Activated CD8-positive, alpha-beta memory T cell treated with anti-CD3 and anti-CD28 coated beads for 36 hours (primary cell): ENCODE measurements at regions not wholly inside any gene's neighbourhood (a gene's known extent, or its start where the extent isn't known, plus 50 kb on each side); places are given as distances from the start of the nearest gene placed in this dataset.

Experiments
- CTCF ChIA-PET: fragments of 350-600 bp; sonication (Branson Sonifier 250); formaldehyde crosslinking; loops from one replicate; lab custom pipeline; 2021; ENCODE audit warnings: antibody characterized with exemption; lab: Charles Lee
- POLR2A ChIA-PET: fragments of 350-600 bp; sonication (Branson Sonifier 250); formaldehyde crosslinking; loops from one replicate; lab custom pipeline; 2021; ENCODE audit warnings: antibody characterized with exemption; lab: Charles Lee

DNA sequence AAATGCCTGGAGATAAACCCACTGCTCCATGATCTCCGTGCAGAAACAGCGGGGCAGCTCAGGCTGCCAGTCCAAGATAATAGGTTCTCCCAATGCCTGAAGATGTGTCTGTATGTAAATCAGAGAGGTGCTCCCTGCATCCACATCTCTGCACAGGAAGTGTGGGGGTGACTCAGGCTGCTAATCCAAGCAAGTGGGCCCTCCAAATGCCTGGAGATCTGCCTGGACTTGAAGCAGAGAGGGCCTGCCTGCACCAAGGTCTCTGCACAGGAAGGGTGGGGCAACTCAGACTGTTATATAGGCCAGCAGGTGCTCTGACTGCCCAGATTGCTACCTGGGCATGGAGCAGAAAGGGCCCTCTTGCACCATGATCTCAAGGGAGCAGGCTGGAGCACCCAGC, 504.7 kb downstream of the LRFN5 start:
- CTCF ChIA-PET = no interaction called here
- POLR2A ChIA-PET = no interaction called here

- POLR2A ChIA-PET = no interaction called here
- CTCF ChIA-PET = no interaction called here
Measured at GRCh38 chr14:42110167-42110566, 503.5 kb downstream of the LRFN5 start.

DNA sequence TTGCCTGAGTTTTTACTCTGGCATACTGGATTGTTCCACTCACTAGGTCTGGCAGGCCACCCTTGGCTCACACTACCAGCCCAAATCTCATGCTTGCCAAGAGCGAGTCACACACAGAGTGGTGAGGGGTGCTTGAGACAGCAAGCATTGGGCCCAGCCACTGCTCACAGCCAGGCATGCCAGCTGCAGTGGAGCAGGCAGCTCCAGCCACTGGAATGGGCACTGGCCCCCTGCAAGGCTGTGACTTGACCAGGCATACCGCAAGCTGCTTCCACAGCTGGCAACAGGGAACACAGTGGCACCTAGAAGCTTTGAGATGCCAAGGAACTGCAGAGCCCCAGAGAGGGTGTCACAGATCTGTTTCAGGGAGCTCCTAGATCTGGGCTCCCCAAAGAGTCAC, 488.5 kb downstream of the LRFN5 start:
- CTCF ChIA-PET = no interaction called here

DNA sequence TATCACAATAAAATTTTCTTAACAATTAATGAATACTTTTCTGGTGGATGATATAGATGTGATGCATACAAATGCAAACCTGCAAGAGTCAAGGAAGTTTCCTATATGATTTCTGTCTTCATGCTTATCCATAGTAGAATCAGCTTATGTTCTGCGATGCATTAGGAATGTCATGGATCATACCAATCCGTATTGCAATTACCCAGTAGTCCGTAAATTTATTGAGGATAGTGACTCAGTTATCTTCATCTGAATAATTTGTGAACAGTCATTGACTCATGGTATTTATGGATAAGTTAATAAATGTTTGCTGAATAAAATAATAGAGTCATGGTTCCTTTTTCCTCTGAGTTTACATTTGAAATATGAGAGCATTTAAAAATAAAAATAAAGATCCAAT, 483.4 kb downstream of the LRFN5 start:
- ChIA-PET CTCF (no interaction called here), POLR2A (no interaction called here)

More for the DNA sequence above, 488.5 kb downstream of the LRFN5 start:
- POLR2A ChIA-PET = no interaction called here

GRCh38 chr14:42079911-42080310, 473.2 kb downstream of the LRFN5 start:
- CTCF ChIA-PET = no interaction called here
- POLR2A ChIA-PET = no interaction called here

DNA sequence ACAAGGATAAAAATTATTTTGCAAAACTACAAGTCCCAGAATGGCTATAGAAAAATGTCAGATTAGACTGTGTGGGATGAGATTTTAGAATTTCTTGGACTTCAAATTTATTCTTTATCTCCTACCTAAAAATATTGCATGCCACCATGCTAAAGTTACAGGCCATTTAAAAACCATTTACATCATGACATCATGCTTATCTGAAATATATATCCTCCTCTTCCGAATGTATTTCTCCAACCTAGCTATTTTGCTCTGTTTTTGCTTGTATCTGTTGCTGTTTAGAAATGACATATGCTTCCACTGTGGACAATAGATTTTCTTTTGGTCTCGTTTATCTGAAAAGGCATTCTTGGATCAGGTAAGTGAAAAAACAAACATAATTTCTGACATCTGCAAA, 471.7 kb downstream of the LRFN5 start:
- ChIA-PET CTCF (no interaction called here), POLR2A (no interaction called here)

GRCh38 chr14:42070031-42070430, 463.4 kb downstream of the LRFN5 start:
- ChIA-PET CTCF (no interaction called here), POLR2A (no interaction called here)

GRCh38 chr14:42057111-42057510, 450.4 kb downstream of the LRFN5 start:
- POLR2A ChIA-PET = no interaction called here
- CTCF ChIA-PET = no interaction called here

DNA sequence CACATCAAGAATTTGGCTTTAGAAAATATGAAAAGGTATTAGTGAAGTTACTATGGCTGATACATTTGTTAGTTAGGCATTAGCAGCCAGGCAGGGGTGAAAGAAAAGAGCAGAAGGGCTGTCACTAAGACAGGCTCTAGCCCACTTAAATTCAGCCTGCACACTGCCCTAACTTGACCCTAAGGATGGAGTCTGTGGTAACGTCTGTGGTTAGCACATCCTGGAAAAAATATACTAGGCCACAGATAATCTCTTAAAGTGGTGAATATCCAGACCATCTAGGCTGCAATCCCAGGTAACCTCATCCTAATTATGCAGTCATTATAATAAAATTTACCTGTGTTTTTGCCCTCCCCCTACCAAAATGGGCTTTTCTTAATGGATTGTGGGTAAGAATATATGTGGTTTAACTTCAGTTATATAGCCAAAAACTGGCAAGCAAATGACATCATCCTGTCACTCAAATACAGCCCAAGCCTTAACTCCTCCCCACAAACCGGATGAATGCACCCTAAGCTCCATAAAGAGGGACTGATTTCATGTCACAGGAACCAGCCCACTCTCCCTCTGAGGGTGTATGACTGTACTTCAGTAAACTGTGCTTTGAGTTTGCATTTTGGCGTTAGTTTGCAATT, 440.9 kb downstream of the LRFN5 start:
- CTCF ChIA-PET = no interaction called here
- POLR2A ChIA-PET = no interaction called here

- ChIA-PET POLR2A (no interaction called here), CTCF (no interaction called here)
Measured at GRCh38 chr14:42045383-42045782, 438.7 kb downstream of the LRFN5 start.

DNA sequence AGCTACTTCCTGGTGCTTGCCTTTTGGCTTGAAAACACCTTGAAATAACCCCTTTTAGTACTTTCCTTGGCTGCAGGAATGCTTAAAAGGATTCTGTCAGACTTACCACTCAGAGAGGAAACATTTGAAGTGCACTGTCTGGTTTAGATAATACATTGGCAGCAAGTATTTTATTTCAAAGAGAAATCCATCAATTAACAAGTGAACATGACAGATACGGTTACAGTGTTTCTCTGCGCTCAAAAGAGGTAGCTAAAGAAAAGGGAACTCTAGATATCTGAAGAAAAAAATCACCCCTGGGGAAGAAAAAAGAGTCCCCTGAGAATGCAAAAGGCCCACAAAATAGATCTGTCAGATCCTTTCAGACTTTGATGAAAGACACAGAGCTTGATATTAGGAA, 421.9 kb downstream of the LRFN5 start:
- ChIA-PET POLR2A (no interaction called here), CTCF (no interaction called here)

GRCh38 chr14:42027271-42027670, 420.6 kb downstream of the LRFN5 start:
- CTCF ChIA-PET = no interaction called here
- POLR2A ChIA-PET = no interaction called here

- POLR2A ChIA-PET = no interaction called here
- CTCF ChIA-PET = no interaction called here
Measured at GRCh38 chr14:42023452-42023851, 416.8 kb downstream of the LRFN5 start.

DNA sequence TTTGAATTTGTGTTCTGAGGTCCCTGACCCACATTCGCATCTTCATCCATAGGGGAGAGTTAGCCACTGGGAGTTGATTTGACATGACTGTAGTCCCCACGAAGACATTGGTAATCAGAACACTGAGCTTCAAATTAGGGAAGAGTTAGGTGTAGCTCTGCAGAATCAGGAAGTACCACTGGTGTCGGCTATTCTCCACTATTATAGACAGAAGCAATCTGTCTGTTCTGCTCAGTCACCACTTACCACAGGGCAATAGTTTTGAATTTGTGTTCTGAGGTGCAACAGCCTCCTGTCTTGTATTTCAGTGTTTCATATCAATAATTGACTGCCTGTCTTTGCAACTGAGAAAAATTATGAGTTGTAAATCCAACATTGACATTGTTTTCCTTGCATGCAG, 407.6 kb downstream of the LRFN5 start:
- ChIA-PET POLR2A (no interaction called here), CTCF (no interaction called here)

DNA sequence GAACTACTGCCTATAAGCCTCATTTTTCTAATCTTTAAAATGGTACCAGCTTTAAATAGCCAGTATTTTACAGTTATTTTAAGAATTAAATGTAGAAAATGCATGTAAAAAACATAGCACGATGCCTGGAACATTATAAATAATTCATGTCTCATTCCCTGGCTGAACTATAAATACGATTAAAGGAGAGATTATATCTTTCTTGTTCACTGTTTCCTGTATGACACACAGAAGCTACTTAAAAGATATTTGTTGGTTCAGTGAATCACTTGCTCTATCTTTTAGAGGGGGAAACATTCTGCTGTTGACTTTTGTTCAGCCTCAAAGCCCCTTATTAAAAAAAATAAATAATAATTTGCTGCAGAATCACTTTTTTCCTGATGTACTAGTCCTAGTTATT, 406.9 kb downstream of the LRFN5 start:
- ChIA-PET POLR2A (no interaction called here), CTCF (no interaction called here)

DNA sequence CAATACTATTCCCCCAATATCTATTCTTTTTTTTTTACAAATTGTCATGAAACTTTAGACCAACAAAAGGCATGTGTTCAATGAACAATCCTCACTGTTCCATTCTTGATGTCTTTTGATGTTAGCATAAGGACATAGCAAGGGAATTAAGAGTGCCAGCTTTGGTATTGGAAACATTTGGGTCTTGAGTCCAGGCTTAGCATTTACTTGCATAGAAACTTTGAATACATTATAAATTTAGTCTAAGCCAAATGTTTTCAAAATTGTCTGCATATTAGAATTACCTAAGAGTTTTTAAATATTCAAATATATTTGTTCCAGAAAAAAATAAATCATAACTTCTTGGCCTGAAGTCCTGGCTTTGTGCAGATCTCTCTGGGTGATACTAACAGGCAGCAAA, 406.5 kb downstream of the LRFN5 start:
- ChIA-PET POLR2A (no interaction called here), CTCF (no interaction called here)

- POLR2A ChIA-PET = no interaction called here
- CTCF ChIA-PET = no interaction called here
Measured at GRCh38 chr14:42011221-42011620, 404.5 kb downstream of the LRFN5 start.

DNA sequence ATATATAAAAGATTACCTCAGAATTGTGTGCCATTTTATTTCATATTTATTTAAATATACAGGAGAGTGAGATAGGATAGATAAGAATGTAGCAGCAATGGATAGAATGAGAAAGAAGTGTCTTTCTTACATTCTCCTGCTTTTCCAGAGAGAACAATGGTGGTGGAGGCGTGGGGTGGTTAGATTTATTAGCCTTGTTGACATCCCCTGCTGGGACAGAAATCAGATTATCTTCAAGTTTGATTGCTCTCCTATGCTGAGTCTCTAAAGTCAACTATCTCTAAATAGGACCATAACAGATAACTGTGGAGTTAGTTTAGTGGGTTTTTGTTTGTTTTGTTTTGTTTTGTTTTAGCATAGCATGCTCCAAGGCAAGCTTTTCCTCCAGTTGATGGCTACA, 397.6 kb downstream of the LRFN5 start:
- ChIA-PET POLR2A (no interaction called here), CTCF (no interaction called here)

DNA sequence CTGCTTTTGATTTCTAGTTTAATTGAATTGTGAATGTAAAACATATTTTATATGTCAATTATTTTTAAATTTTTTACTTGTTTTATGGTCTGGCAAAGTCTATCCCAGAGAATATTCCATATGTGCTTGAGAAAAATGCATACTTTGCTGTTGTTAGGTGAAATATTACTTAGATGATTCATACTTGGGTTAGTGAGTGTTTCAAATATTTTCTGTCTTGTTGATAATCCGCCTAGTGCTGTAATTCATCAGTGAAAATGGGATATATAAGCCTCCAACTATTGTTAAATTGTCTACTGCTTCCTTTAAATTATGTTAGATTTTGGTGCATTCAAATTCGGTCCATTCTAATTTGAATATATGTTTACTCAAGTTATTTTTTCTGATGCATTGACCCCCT, 395.5 kb downstream of the LRFN5 start:
- ChIA-PET CTCF (no interaction called here), POLR2A (no interaction called here)

- ChIA-PET POLR2A (no interaction called here), CTCF (no interaction called here)
Measured at GRCh38 chr14:42001431-42001830, 394.8 kb downstream of the LRFN5 start.

DNA sequence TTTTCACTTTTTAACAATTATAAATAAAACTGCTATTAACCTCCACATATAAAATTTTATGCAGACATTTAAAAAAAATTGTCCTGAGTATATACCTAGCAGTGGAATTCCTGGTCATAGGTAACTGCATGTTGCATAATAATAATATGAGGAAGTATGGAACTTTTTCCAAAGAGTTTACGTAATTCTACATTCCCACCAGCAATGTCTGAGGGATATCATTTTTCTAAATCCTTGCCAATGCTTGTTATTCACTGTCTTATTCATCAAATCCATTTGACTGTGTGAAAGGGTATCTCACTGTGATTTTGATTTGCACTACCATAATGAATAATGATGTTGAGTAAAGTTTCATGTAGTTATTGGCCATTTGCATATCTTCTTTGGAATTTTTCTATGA, 393.8 kb downstream of the LRFN5 start:
- POLR2A ChIA-PET = no interaction called here

GRCh38 chr14:41993687-41994086, 387.0 kb downstream of the LRFN5 start:
- ChIA-PET POLR2A (no interaction called here), CTCF (no interaction called here)

More for the DNA sequence above, 393.8 kb downstream of the LRFN5 start:
- CTCF ChIA-PET = no interaction called here
